SK-N-SH treated with all-trans-retinoic acid at 6 μM for 48 hours (cell line): ENCODE measurements at regions not wholly inside any gene's neighbourhood (a gene's known extent, or its start where the extent isn't known, plus 50 kb on each side); places are given as distances from the start of the nearest gene placed in this dataset.
"Not testable (repeated sequence)": the region's sequence is repeated elsewhere in the genome, so short reads cannot be mapped to it uniquely, and the experiment has no call there.

ENCODE experiments used
- ATAC-seq: fragments of 200-7000 bp; cut with Tn5 transposase; 3 replicates; pipeline ENCODE4 v1.9.1; 2020; ENCODE audit warnings: mild to moderate bottlenecking, moderate library complexity
- ARNTL ChIP-seq: fragments of 450-650 bp; formaldehyde crosslinking; IDR thresholded peaks from 2 replicates; pipeline ENCODE4 v1.5.0; 2020; ENCODE audit warnings: low read depth, mild to moderate bottlenecking, moderate library complexity, borderline replicate concordance
- BACH2 ChIP-seq: fragments of 250-450 bp; sonication (Bioruptor Pico); IDR thresholded peaks from 2 replicates; pipeline ENCODE4 v1.9.0; 2021; ENCODE audit warnings: mild to moderate bottlenecking, borderline replicate concordance
- CREB5 ChIP-seq: fragments of 250-450 bp; sonication (Bioruptor Pico); IDR thresholded peaks from 2 replicates; pipeline ENCODE4 v1.5.1; 2020; ENCODE audit warnings: low read depth, mild to moderate bottlenecking, moderate library complexity
- CSDC2 ChIP-seq: fragments of 250-450 bp; sonication (Bioruptor Pico); IDR thresholded peaks from 2 replicates; pipeline ENCODE4 v1.5.0; 2020; ENCODE audit warnings: mild to moderate bottlenecking, moderate library complexity
- CSRNP3 ChIP-seq: fragments of 250-450 bp; sonication (Bioruptor Pico); IDR thresholded peaks from 2 replicates; pipeline ENCODE4 v1.5.1; 2021; ENCODE audit warnings: mild to moderate bottlenecking, moderate library complexity
- GLIS3 ChIP-seq: fragments of 250-450 bp; sonication (Bioruptor Pico); IDR thresholded peaks from 2 replicates; pipeline ENCODE4 v1.5.0; 2020; ENCODE audit warnings: mild to moderate bottlenecking, moderate library complexity
- ISL1 ChIP-seq: fragments of 250-450 bp; sonication (Bioruptor Pico); IDR thresholded peaks from 2 replicates; pipeline ENCODE4 v2.1.2; 2022; ENCODE audit warnings: mild to moderate bottlenecking, moderate library complexity
- OSR1 ChIP-seq: fragments of 250-450 bp; sonication (Bioruptor Pico); IDR thresholded peaks from 2 replicates; pipeline ENCODE4 v1.8.0; 2022; ENCODE audit warnings: moderate library complexity, mild to moderate bottlenecking, inconsistent platforms
- PATZ1 ChIP-seq: fragments of 250-450 bp; sonication (Bioruptor Pico); IDR thresholded peaks from 2 replicates; pipeline ENCODE4 v1.8.0; 2020; ENCODE audit warnings: mild to moderate bottlenecking, moderate library complexity, borderline replicate concordance
- PPARA ChIP-seq: fragments of 250-450 bp; sonication (Bioruptor Pico); IDR thresholded peaks from 2 replicates; pipeline ENCODE4 v1.5.0; 2020; ENCODE audit warnings: mild to moderate bottlenecking, borderline replicate concordance
- RARB ChIP-seq: fragments of 250-450 bp; sonication (Bioruptor Pico); IDR thresholded peaks from 2 replicates; pipeline ENCODE4 v1.8.0; 2021; ENCODE audit warnings: mild to moderate bottlenecking, moderate library complexity
- SNAI2 ChIP-seq: fragments of 250-450 bp; sonication (Bioruptor Pico); IDR thresholded peaks from 2 replicates; pipeline ENCODE4 v1.5.0; 2020; ENCODE audit warnings: mild to moderate bottlenecking, moderate library complexity
- TCF4 ChIP-seq: fragments of 250-450 bp; sonication (Bioruptor Pico); IDR thresholded peaks from 2 replicates; pipeline ENCODE4 v1.8.0; 2021; ENCODE audit warnings: mild to moderate bottlenecking, moderate library complexity, borderline replicate concordance
- TSHZ2 ChIP-seq: fragments of 250-450 bp; sonication (Bioruptor Pico); IDR thresholded peaks from 2 replicates; pipeline ENCODE4 v1.5.0; 2020; ENCODE audit warnings: mild to moderate bottlenecking, moderate library complexity
- ZFP3 ChIP-seq: fragments of 250-450 bp; sonication (Bioruptor Pico); IDR thresholded peaks from 2 replicates; pipeline ENCODE4 v1.5.0; 2020; ENCODE audit warnings: mild to moderate bottlenecking, moderate library complexity
- ZNF565 ChIP-seq: fragments of 450-650 bp; formaldehyde crosslinking; conservative IDR thresholded peaks from 2 replicates; pipeline ENCODE4 v1.5.0; 2020; ENCODE audit warnings: low read depth, mild to moderate bottlenecking, moderate library complexity
- ZNF70 ChIP-seq: fragments of 450-650 bp; formaldehyde crosslinking; IDR thresholded peaks from 2 replicates; pipeline ENCODE4 v1.5.0; 2020; ENCODE audit warnings: mild to moderate bottlenecking, moderate library complexity

GRCh38 chr17:21470422-21470821, 94.3 kb downstream of the KCNJ12 start:
- not testable (repeated sequence) for ATAC-seq

GRCh38 chr17:21470861-21471260, 94.7 kb downstream of the KCNJ12 start:
- no peak for TF ChIP-seq RARB (CRISPR knock-in tag)
- no peak for TF ChIP-seq CREB5 (CRISPR knock-in tag)
- TF ChIP-seq PPARA (CRISPR knock-in tag), result no peak
- TF ChIP-seq SNAI2 (CRISPR knock-in tag), result no peak
- TF ChIP-seq ZFP3 (CRISPR knock-in tag), result no peak
- TF ChIP-seq CSRNP3, result no peak
- TF ChIP-seq CSDC2, result no peak
- no peak for TF ChIP-seq BACH2 (CRISPR knock-in tag)
- no peak for TF ChIP-seq ZNF70 (CRISPR knock-in tag)
- ATAC-seq, result no peak

- no peak for ATAC-seq
- TF ChIP-seq TCF4, result no peak
- no peak for TF ChIP-seq PATZ1 (CRISPR knock-in tag)
- no peak for TF ChIP-seq OSR1 (CRISPR knock-in tag)
- no peak for TF ChIP-seq ZNF565
- TF ChIP-seq SNAI2 (CRISPR knock-in tag), result no peak
Measured at GRCh38 chr17:21474815-21475214, 98.7 kb downstream of the KCNJ12 start.

- TF ChIP-seq ISL1 (CRISPR knock-in tag) (no peak), CSRNP3 (no peak), BACH2 (CRISPR knock-in tag) (no peak), OSR1 (CRISPR knock-in tag) (no peak), TCF4 (no peak), GLIS3 (CRISPR knock-in tag) (no peak), CSDC2 (no peak), PPARA (CRISPR knock-in tag) (no peak)
- TF ChIP-seq, all 23 proteins: peak for 0
- no peak for ATAC-seq
Measured at GRCh38 chr17:21475571-21475970, 99.4 kb downstream of the KCNJ12 start.

- peak; percentile 33; the same call in 1 of the 3 replicates for ATAC-seq
- TF ChIP-seq TSHZ2 (CRISPR knock-in tag) (no peak), PATZ1 (CRISPR knock-in tag) (no peak), TCF4 (peak; percentile 41; the same call in 1 of the 2 replicates), ARNTL (no peak), CSRNP3 (no peak)
- TF ChIP-seq, all 23 proteins: peak for 1
Measured at GRCh38 chr17:21476867-21477266, 100.7 kb downstream of the KCNJ12 start.
